ENCODE measurements at regions not wholly inside any gene's neighbourhood (a gene's known extent, or its start where the extent isn't known, plus 50 kb on each side); places are given as distances from the start of the nearest gene placed in this dataset.

DNA sequence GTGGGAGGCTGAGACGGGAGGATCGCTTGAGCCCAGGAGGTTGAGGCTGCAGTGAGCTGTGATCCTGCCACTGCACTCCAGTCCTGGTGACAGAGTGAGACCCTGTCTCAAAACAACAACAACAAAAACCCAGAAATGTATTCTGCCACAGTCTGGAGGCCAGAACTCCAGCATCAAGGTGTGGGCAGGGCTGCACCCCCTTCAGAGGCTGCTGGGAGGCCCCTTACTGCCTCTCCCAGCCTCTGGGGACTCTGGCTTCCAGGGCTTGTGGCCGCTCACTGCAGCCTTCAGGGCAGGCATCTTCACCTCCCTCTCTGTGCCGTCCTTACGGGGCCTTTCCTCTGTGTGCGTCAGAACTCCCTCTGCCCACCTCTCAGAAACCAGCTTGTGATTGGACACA lies 209.4 kb upstream of the GSE1 start:
- TF ChIP-seq EZH2 (IDR thresholded peaks at IDR 0.05; ENCODE audit: insufficient read depth, poor library complexity, severe bottlenecking): no peak
- no peak for TF ChIP-seq EZH2phosphoT487 (IDR thresholded peaks at IDR 0.05; ENCODE audit: insufficient read depth, low read depth)
